T-helper 9 cell (primary cell): ENCODE measurements at regions not wholly inside any gene's neighbourhood (a gene's known extent, or its start where the extent isn't known, plus 50 kb on each side); places are given as distances from the start of the nearest gene placed in this dataset.

Experiments used
- DNase-seq: peaks from one replicate; pipeline ENCODE4 v3.0.0-alpha.2; 2020

- DNase-seq: no peak
These were observed 239.7 kb downstream of the PIK3R1 start for GRCh38 chr5:68455216-68455615.

GRCh38 chr5:68456756-68457217 is 241.2 kb downstream of the PIK3R1 start:
- DNase-seq: no peak

GRCh38 chr5:68457285-68457684 is 241.7 kb downstream of the PIK3R1 start:
- no peak for DNase-seq

- no peak for DNase-seq
These were observed 243.0 kb downstream of the PIK3R1 start for GRCh38 chr5:68458416-68459021.

GRCh38 chr5:68459093-68459809 is 243.7 kb downstream of the PIK3R1 start:
- no peak for DNase-seq

GRCh38 chr5:68459810-68460139 is 244.2 kb downstream of the PIK3R1 start:
- DNase-seq: no peak

- peak; percentile 18 for DNase-seq
These were observed 244.7 kb downstream of the PIK3R1 start for GRCh38 chr5:68460147-68460798.

- no peak for DNase-seq
These were observed 248.1 kb downstream of the PIK3R1 start for GRCh38 chr5:68463606-68464005.

- peak; percentile 4 for DNase-seq
These were observed 248.9 kb downstream of the PIK3R1 start for GRCh38 chr5:68464424-68464823.

GRCh38 chr5:68465133-68465532 is 249.6 kb downstream of the PIK3R1 start:
- no peak for DNase-seq

GRCh38 chr5:68465934-68466551 is 250.5 kb downstream of the PIK3R1 start:
- no peak for DNase-seq

- no peak for DNase-seq
These were observed 251.7 kb downstream of the PIK3R1 start for GRCh38 chr5:68467208-68467607.

- no peak for DNase-seq
These were observed 252.2 kb downstream of the PIK3R1 start for GRCh38 chr5:68467794-68468193.

- no peak for DNase-seq
These were observed 252.8 kb downstream of the PIK3R1 start for GRCh38 chr5:68468322-68468721.

GRCh38 chr5:68475476-68475983 is 260.0 kb downstream of the PIK3R1 start:
- DNase-seq: no peak

GRCh38 chr5:68476854-68477253 is 261.3 kb downstream of the PIK3R1 start:
- DNase-seq: no peak

- DNase-seq: no peak
These were observed 262.9 kb downstream of the PIK3R1 start for GRCh38 chr5:68478301-68479095.

- DNase-seq: no peak
These were observed 264.0 kb downstream of the PIK3R1 start for GRCh38 chr5:68479524-68479923.

GRCh38 chr5:68480335-68480940 is 264.9 kb downstream of the PIK3R1 start:
- no peak for DNase-seq

GRCh38 chr5:68482199-68482598 is 266.6 kb downstream of the PIK3R1 start:
- DNase-seq: no peak

- no peak for DNase-seq
These were observed 268.9 kb downstream of the PIK3R1 start for GRCh38 chr5:68484307-68485068.
